GM21360 (cell line): ENCODE measurements at regions not wholly inside any gene's neighbourhood (a gene's known extent, or its start where the extent isn't known, plus 50 kb on each side); places are given as distances from the start of the nearest gene placed in this dataset.
"Not testable (repeated sequence)": the region's sequence is repeated elsewhere in the genome, so short reads cannot be mapped to it uniquely, and the experiment has no call there.

ENCODE experiments used
- ATAC-seq: cut with Tn5 transposase; IDR thresholded peaks from one replicate; pipeline ENCODE4 v1.9.1; 2021; ENCODE audit warnings: mild to moderate bottlenecking, moderate library complexity; ENCODE audit not compliant: unreplicated experiment

- no peak for ATAC-seq
Measured at GRCh38 chr7:125084196-125084595, 154.6 kb upstream of the POT1 start.

GRCh38 chr7:125074141-125074540 is 144.5 kb upstream of the POT1 start:
- no peak for ATAC-seq

GRCh38 chr7:125065546-125065945 is 135.9 kb upstream of the POT1 start:
- ATAC-seq: no peak

GRCh38 chr7:125065001-125065400 is 135.4 kb upstream of the POT1 start:
- ATAC-seq: no peak

- peak; percentile 90 for ATAC-seq
Measured at GRCh38 chr7:125061776-125062397, 132.3 kb upstream of the POT1 start.

- not testable (repeated sequence) for ATAC-seq
Measured at GRCh38 chr7:125061083-125061745, 131.6 kb upstream of the POT1 start.

- ATAC-seq: no peak
Measured at GRCh38 chr7:125059861-125060456, 130.3 kb upstream of the POT1 start.

GRCh38 chr7:125057963-125058362 is 128.3 kb upstream of the POT1 start:
- no peak for ATAC-seq

- no peak for ATAC-seq
Measured at GRCh38 chr7:125055376-125055775, 125.8 kb upstream of the POT1 start.

- ATAC-seq: no peak
Measured at GRCh38 chr7:125046767-125047166, 117.1 kb upstream of the POT1 start.

- no peak for ATAC-seq
Measured at GRCh38 chr7:125033506-125033905, 103.9 kb upstream of the POT1 start.

- ATAC-seq: no peak
Measured at GRCh38 chr7:125032943-125033342, 103.3 kb upstream of the POT1 start.

- ATAC-seq: no peak
Measured at GRCh38 chr7:125030756-125031387, 101.2 kb upstream of the POT1 start.

GRCh38 chr7:125025620-125026019 is 96.0 kb upstream of the POT1 start:
- ATAC-seq: no peak

GRCh38 chr7:125020801-125021200 is 91.2 kb upstream of the POT1 start:
- no peak for ATAC-seq

GRCh38 chr7:125010540-125010939 is 80.9 kb upstream of the POT1 start:
- no peak for ATAC-seq

GRCh38 chr7:124996778-124997177 is 67.2 kb upstream of the POT1 start:
- ATAC-seq: no peak

GRCh38 chr7:124992851-124993562 is 63.4 kb upstream of the POT1 start:
- ATAC-seq: no peak

- no peak for ATAC-seq
Measured at GRCh38 chr7:124989911-124990310, 60.3 kb upstream of the POT1 start.
